ENCODE measurements at regions not wholly inside any gene's neighbourhood (a gene's known extent, or its start where the extent isn't known, plus 50 kb on each side); places are given as distances from the start of the nearest gene placed in this dataset.
"Not testable (repeated sequence)": the region's sequence is repeated elsewhere in the genome, so short reads cannot be mapped to it uniquely, and the experiment has no call there.

- DNase-seq = no peak
Observed at GRCh38 chr10:8173866-8174243, 119.4 kb downstream of the GATA3 start.

DNA sequence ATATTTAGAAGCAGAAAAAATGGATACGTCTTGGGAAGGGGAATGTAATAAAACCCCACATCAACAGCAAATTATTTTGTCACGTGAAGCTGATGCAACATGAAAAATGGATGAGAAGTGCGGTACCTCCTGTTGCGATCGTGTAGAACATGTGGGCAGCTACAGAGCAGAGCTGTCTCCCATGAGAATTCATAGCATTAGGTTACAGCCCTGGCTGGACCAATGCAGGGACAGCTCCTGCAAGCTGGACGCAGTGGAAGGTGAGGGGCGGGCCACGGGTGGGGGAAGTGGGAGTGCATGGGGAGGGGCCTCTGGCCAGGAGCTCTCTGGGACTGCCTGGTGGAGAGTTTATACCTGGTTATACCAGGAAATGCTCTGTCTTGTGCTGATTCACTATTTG, 120.3 kb downstream of the GATA3 start:
- no peak for DNase-seq

DNA sequence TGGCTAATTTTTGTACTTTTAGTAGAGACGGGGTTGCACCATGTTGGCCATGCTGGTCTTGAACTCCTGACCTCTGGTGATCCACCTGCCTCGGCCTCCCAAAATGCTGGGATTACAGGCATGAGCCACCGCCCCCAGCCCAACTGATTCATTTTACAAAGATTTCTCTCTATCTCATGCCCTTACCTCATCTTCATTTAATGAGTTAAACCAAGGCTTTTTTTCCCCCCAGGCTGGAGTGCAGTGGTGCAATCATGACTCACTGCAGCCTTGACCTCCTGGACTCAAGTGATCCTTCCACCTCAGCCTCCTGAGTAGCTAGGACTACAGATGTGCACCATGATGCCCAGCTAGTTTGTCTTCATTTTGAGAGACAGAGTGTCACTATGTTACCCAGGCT, 123.0 kb downstream of the GATA3 start:
- DNase-seq = not testable (repeated sequence)

- not testable (repeated sequence) for DNase-seq
Observed at GRCh38 chr10:8179773-8180172, 125.3 kb downstream of the GATA3 start.

GRCh38 chr10:8180360-8181109, 126.0 kb downstream of the GATA3 start:
- DNase-seq = no peak

- DNase-seq = no peak
Observed at GRCh38 chr10:8181496-8182157, 127.1 kb downstream of the GATA3 start.

- DNase-seq = no peak
Observed at GRCh38 chr10:8182806-8183205, 128.3 kb downstream of the GATA3 start.

DNA sequence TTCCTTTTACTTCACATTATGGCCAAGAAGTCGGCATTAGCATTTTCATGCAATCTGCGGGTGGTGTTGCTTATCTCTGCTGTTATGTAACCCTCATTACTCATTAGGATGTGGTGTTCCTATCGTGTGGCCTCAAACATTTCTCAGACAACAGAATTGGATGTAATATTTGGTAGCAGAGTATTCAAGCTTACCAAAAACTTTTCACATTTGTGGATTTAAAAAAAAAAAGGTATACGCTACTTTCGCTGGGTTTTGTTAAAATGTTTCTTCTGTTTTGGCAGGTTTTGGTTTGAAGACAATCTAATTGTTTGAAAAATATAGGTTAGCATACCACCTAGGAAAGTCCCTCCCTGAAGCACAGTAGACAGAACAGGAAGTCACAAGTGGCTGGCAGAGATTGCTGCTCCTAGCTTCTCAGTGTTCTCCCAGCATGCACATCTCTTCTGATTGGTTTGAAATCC, 128.8 kb downstream of the GATA3 start:
- DNase-seq = no peak

DNA sequence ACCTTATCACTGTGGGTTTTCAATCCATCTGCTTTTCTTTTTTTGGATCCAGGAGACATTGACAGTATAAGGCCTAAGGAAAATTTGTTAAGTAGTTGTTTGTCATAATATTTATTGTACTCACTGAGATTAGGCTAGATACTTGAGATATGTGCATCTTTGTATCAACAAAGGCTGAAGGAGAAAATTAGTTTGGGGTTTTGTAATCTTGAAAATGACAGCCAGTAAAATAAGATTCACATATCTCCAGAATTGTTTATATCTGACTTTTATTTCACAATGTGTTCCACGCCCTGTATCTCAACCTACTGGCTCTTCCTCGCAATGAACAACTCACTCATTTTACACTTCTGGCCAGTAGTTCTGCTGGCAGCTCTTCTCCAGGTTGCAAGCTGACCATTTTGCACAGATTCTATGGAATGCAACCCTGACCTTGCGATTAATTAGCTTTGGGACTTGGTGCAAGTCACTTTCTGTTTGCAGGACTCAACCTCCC, 132.7 kb downstream of the GATA3 start:
- no peak for DNase-seq

DNA sequence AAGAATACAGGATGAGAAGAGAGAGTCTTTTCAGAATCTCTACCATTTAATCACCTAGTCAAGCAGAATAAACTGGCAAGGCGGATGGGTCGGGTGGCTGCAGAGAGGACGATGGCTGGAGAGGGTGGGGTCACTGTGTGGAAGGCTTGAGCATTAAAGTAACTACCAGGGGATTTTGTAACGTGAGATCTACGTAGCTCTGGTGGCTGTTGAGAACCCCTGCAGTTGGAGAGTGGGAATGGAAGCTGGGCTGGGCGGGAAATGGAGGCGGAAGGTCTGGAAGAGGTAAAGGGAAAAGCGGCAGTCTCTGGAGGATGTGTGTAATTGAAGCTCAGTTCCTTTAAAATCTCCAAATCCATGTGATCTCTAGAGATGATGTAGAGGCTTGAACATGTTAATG, 135.0 kb downstream of the GATA3 start:
- DNase-seq = no peak

- no peak for DNase-seq
Observed at GRCh38 chr10:8192301-8192700, 137.8 kb downstream of the GATA3 start.

- no peak for DNase-seq
Observed at GRCh38 chr10:8193546-8193945, 139.1 kb downstream of the GATA3 start.

DNA sequence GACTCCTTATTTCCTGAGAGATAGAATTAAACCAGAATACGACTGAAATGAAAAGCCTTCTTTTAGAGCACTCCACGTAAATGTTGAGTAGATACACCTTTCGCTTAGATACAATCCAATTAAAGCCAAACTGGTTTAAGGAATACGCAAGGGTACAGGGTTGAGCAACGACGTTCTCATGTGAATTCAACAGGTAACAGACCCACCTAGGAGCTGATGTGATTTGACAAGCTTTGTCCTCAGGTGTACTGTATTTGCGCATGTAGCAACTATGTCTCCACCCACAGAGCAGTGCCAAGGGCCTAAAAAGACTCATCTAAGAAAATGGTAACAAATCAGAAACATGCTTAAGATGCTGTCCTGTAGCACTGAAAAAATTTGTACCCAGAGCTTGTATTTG, 139.6 kb downstream of the GATA3 start:
- no peak for DNase-seq

DNA sequence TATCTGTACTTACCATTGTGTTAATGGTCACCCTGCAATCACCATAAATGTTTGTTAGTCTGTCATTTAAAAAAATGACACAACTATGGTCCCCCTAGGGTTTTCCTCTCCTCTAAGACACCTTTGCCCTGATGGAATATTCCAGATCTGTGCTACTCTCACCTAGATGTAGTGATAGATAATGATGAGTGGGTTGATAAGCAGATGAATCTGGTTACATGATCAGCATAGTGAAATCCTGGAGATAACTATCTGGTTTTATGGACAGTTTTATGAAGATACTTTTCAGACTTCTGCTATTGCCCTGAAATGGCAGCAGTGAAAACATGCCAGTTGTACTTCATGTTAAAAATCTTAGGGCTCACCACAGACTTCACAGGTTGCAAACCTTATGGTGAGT, 152.4 kb downstream of the GATA3 start:
- no peak for DNase-seq

DNA sequence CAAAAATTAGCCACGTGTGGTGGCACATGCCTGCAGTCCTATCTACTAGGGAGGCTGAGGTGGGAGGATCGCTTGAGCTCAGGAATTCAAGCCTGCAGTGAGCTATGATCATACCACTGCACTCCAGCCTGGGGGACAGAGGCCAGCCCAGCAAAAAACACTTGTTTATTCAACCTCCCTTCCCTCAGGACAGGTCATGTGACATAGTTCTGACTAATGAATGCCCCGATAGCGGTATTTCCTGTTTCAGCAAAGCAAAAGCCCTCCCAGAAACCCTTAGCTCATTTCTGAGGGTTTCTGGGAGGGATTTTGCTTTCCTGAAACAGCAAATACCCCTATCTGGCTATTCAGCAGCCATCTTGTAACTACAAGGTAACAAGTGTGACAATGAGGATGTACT, 157.1 kb downstream of the GATA3 start:
- DNase-seq = no peak

GRCh38 chr10:8213735-8214134, 159.2 kb downstream of the GATA3 start:
- no peak for DNase-seq

- DNase-seq = no peak
Observed at GRCh38 chr10:8214587-8214986, 160.1 kb downstream of the GATA3 start.

DNA sequence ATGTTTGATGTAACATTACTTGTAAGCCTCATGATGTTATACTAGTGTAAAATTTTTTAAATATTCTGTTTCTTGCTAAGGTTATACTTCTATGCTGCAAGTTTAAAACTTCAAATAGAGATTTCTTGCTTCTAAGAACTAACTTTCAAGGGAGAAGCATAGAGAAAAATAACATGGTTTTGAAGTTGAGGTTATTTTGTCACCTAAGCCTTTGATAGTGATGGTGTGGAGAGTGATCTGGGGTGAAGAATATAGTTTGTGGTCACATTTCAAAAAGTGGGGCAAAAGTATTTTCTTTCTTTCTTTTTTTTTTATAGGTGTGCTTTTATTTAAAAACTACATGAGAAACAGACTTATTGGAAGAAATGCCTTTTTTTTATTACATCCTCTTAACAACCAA, 162.4 kb downstream of the GATA3 start:
- DNase-seq = no peak

DNA sequence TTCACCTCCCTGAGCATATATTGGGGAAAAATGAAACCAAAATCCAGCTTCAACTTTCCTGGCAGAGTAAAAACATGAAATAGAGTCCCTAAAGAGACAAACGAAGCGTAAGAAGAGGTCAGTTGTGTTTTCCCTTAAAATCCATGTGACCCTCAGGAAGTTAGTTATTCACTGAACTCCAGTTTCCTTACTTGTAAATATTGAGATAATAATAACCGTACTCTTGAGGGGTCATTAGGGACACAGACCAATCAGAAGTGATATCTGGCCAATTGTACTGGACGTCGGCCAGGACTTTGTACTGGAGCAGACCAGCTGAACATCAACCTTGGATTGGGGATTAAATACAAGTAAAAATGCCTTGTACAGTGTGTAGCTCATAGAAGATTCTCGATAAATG, 167.0 kb downstream of the GATA3 start:
- no peak for DNase-seq

GRCh38 chr10:8224591-8224990, 170.1 kb downstream of the GATA3 start:
- no peak for DNase-seq

DNA sequence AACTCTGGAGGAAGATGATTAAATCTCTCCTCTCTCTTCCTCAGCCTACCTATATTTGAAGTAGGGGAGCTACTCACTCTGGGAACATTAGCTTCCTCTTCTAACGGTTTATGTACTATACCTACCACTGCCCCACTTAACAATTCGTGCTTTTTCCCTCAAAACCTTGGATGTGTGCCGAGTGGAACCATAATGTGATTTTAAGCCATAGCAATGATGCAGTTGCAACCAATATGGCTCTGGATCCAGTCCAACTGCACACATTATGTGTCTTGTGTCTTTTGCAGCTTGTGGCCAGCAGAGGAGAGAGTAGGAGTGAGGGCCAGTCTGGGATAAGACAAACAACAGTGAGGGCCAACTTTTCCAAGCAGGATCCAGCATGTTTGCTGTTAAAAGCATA, 170.7 kb downstream of the GATA3 start:
- DNase-seq = no peak

GRCh38 chr10:8227246-8227645, 172.8 kb downstream of the GATA3 start:
- DNase-seq = no peak

DNA sequence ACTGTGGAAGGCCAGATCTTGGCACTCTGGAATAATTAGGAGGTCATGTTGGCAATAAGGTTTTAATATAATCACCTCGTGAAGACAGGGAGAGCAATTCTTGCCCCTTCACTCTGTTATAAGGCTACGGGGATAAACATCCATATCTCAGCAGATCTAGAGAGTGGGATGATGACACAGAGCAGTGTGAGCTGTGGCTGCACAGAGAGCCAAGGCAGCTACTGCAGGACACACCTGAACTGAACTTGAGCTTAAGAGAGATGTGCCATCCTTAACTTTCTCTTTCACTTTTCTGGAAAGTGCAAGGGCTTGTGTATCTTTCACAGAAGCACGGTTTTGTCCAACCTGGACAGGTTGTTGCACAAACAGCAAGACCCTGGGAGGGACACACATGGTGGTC, 174.7 kb downstream of the GATA3 start:
- DNase-seq = no peak

- no peak for DNase-seq
Observed at GRCh38 chr10:8230902-8231301, 176.4 kb downstream of the GATA3 start.

DNA sequence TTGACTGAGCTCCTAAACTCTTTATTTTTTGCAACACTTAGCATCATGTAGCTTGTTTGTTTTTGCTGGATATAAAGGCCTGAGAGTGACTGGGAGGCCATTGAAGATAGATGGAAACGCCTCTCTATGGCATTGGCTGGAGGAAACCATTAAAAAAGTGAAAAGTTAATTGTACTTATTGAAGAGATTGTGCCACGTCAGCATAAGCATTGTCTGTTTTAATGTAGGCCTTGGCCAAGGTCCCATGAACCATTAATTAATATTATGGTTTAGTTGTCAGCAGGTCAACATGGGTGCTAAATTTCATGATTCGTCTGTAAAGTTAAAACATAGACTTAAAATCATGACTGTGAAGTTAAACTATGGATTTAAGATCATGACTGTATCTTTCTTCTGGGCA, 178.6 kb downstream of the GATA3 start:
- no peak for DNase-seq
